H9 (cell line): ENCODE measurements at regions not wholly inside any gene's neighbourhood (a gene's known extent, or its start where the extent isn't known, plus 50 kb on each side); places are given as distances from the start of the nearest gene placed in this dataset.

Source experiments
- DNase-seq: peaks from one replicate; pipeline ENCODE4 v3.0.0-alpha.2; 2017
- H2AFZ ChIP-seq: one replicate; pipeline ENCODE4 v1.6.1; 2013; ENCODE audit warnings: mild to moderate bottlenecking, low read length, control low read depth, moderate library complexity
- H2AK5ac ChIP-seq: 2 replicates; pipeline ENCODE4 v1.6.1; 2013; ENCODE audit warnings: low read length, control low read depth, mixed read lengths; ENCODE audit not compliant: insufficient read length
- H2BK120ac ChIP-seq: one replicate; pipeline ENCODE4 v1.6.1; 2013; ENCODE audit warnings: low read depth, mild to moderate bottlenecking, low read length, control low read depth, inconsistent platforms; ENCODE audit not compliant: poor library complexity, severe bottlenecking
- H2BK12ac ChIP-seq: 2 replicates; pipeline ENCODE4 v1.6.1; 2013; ENCODE audit warnings: low read length, control low read depth, mixed read lengths, low read depth; ENCODE audit not compliant: insufficient read length
- H2BK15ac ChIP-seq: 2 replicates; pipeline ENCODE4 v1.6.1; 2013; ENCODE audit warnings: low read depth, low read length, control low read depth
- H2BK20ac ChIP-seq: one replicate; pipeline ENCODE4 v1.6.1; 2013; ENCODE audit warnings: low read depth, mild to moderate bottlenecking, low read length, control low read depth, inconsistent platforms; ENCODE audit not compliant: poor library complexity, severe bottlenecking
- H2BK5ac ChIP-seq: 2 replicates; pipeline ENCODE4 v1.6.1; 2013; ENCODE audit warnings: low read length, control low read depth, mixed read lengths; ENCODE audit not compliant: insufficient read length
- H3K14ac ChIP-seq: 2 replicates; pipeline ENCODE4 v1.6.1; 2013; ENCODE audit warnings: low read length, control low read depth; ENCODE audit not compliant: insufficient read depth
- H3K18ac ChIP-seq: 2 replicates; pipeline ENCODE4 v1.6.1; 2013; ENCODE audit warnings: low read depth, mild to moderate bottlenecking, mixed read lengths, low read length, control low read depth; ENCODE audit not compliant: insufficient read length
- H3K23ac ChIP-seq: 2 replicates; pipeline ENCODE4 v1.6.1; 2013; ENCODE audit warnings: low read length, control low read depth, mixed read lengths, low read depth; ENCODE audit not compliant: insufficient read length
- H3K23me2 ChIP-seq: 2 replicates; pipeline ENCODE4 v1.6.1; 2013; ENCODE audit warnings: low read depth, mild to moderate bottlenecking, mixed read lengths, low read length, control low read depth; ENCODE audit not compliant: insufficient read length, poor library complexity, severe bottlenecking
- H3K27ac ChIP-seq: 2 replicates; pipeline ENCODE4 v1.5.1; 2013; ENCODE audit warnings: low read length, control low read depth, mixed read lengths, low read depth; ENCODE audit not compliant: insufficient read length
- H3K27me3 ChIP-seq: 2 replicates; pipeline ENCODE4 v1.6.1; 2013; ENCODE audit warnings: low read length, control low read depth, inconsistent platforms; ENCODE audit not compliant: insufficient read depth
- H3K4ac ChIP-seq: 2 replicates; pipeline ENCODE4 v1.6.1; 2013; ENCODE audit warnings: low read depth, mild to moderate bottlenecking, control low read depth, inconsistent platforms, low read length, moderate library complexity
- H3K4me1 ChIP-seq: 2 replicates; pipeline ENCODE4 v1.6.1; 2013; ENCODE audit warnings: low read length, control low read depth, inconsistent platforms; ENCODE audit not compliant: insufficient read depth
- H3K4me2 ChIP-seq: 2 replicates; pipeline ENCODE4 v1.6.1; 2013; ENCODE audit warnings: low read length, control low read depth, mixed read lengths; ENCODE audit not compliant: insufficient read length, insufficient read depth
- H3K56ac ChIP-seq: 2 replicates; pipeline ENCODE4 v1.6.1; 2013; ENCODE audit warnings: low read depth, mild to moderate bottlenecking, mixed read lengths, low read length, control low read depth; ENCODE audit not compliant: insufficient read length
- H3K79me1 ChIP-seq: 2 replicates; pipeline ENCODE4 v1.6.1; 2013; ENCODE audit warnings: low read depth, mild to moderate bottlenecking, moderate library complexity, low read length, control low read depth, inconsistent platforms; ENCODE audit not compliant: insufficient read depth, poor library complexity, severe bottlenecking
- H3K79me2 ChIP-seq: 2 replicates; pipeline ENCODE4 v1.6.1; 2013; ENCODE audit warnings: low read length, control low read depth, inconsistent platforms; ENCODE audit not compliant: insufficient read depth
- H3K9ac ChIP-seq: 2 replicates; pipeline ENCODE4 v1.6.1; 2013; ENCODE audit warnings: low read length, control low read depth, mixed read lengths; ENCODE audit not compliant: insufficient read length; ENCODE audit errors: extremely low read depth
- H3K9me3 ChIP-seq: one replicate; pipeline ENCODE4 v1.6.1; 2013; ENCODE audit warnings: low read depth, low read length, inconsistent platforms; ENCODE audit not compliant: control insufficient read depth
- H3T11ph ChIP-seq: one replicate; pipeline ENCODE4 v1.6.1; 2013; ENCODE audit warnings: mild to moderate bottlenecking, low read length, control low read depth, inconsistent platforms
- H4K20me1 ChIP-seq: one replicate; pipeline ENCODE4 v1.6.1; 2013; ENCODE audit not compliant: control insufficient read depth, insufficient read length, insufficient read depth
- H4K5ac ChIP-seq: 2 replicates; pipeline ENCODE4 v1.6.1; 2013; ENCODE audit warnings: low read depth, mild to moderate bottlenecking, mixed read lengths, low read length, control low read depth; ENCODE audit not compliant: insufficient read length
- H4K8ac ChIP-seq: replicated peaks from 2 replicates; pipeline ENCODE4 v1.6.1; 2013; ENCODE audit warnings: low read length, control low read depth, mixed read lengths, low read depth; ENCODE audit not compliant: insufficient read length
- H4K91ac ChIP-seq: 2 replicates; pipeline ENCODE4 v1.6.1; 2013; ENCODE audit warnings: low read depth, mild to moderate bottlenecking, moderate library complexity, mixed read lengths, low read length, control low read depth; ENCODE audit not compliant: insufficient read length
- H3K27ac Mint-ChIP-seq, 3 experiments: 2 replicates in 2 of 3; 3 replicates in 1 of 3; pipeline ENCODE4 v1.8.0; 2020 to 2021; ENCODE audit warnings: mixed read lengths in 3 of 3, mild to moderate bottlenecking in 1 of 3, moderate library complexity in 1 of 3
- H3K27me3 Mint-ChIP-seq: 2 replicates; pipeline ENCODE4 v1.8.0; 2021; ENCODE audit warnings: low read depth, mild to moderate bottlenecking, moderate library complexity, mixed read lengths
- H3K36me3 Mint-ChIP-seq, 3 experiments: 2 replicates in 2 of 3; 3 replicates in 1 of 3; pipeline ENCODE4 v1.8.0; 2020 to 2021; ENCODE audit warnings: low read depth in 3 of 3, mixed read lengths in 3 of 3; ENCODE audit not compliant: insufficient read depth in 1 of 3
- H3K4me1 Mint-ChIP-seq, 2 experiments: 2 replicates each; pipeline ENCODE4 v1.8.0; 2020; ENCODE audit warnings: mixed read lengths in 2 of 2
- H3K4me3 Mint-ChIP-seq, 2 experiments: 2 replicates in 1 of 2; 3 replicates in 1 of 2; pipeline ENCODE4 v1.8.0; 2020 to 2021; ENCODE audit warnings: mild to moderate bottlenecking in 2 of 2, mixed read lengths in 2 of 2, moderate library complexity in 1 of 2
- H3K9me3 Mint-ChIP-seq, 2 experiments: 2 replicates in 1 of 2; 3 replicates in 1 of 2; pipeline ENCODE4 v1.8.0; 2020; ENCODE audit warnings: mild to moderate bottlenecking in 2 of 2, mixed read lengths in 2 of 2, moderate library complexity in 1 of 2
- CTCF ChIP-seq: fragments of 200-600 bp; sonication (generic); conservative IDR thresholded peaks from 3 replicates; pipeline ENCODE4 v1.8.0; 2021; ENCODE audit warnings: antibody characterized with exemption, mild to moderate bottlenecking
- WGBS: extraction: QIAGEN DNeasy Blood & Tissue Kit; methylation state at CpG from one replicate; pipeline ENCODE4 v1.1.7; 2013; ENCODE audit warnings: missing lambda C conversion rate, low lambda C conversion rate, mixed read lengths; ENCODE audit not compliant: insufficient read length; ENCODE audit errors: extremely low coverage; 5-methylcytosine and 5-hydroxymethylcytosine counted together

DNA sequence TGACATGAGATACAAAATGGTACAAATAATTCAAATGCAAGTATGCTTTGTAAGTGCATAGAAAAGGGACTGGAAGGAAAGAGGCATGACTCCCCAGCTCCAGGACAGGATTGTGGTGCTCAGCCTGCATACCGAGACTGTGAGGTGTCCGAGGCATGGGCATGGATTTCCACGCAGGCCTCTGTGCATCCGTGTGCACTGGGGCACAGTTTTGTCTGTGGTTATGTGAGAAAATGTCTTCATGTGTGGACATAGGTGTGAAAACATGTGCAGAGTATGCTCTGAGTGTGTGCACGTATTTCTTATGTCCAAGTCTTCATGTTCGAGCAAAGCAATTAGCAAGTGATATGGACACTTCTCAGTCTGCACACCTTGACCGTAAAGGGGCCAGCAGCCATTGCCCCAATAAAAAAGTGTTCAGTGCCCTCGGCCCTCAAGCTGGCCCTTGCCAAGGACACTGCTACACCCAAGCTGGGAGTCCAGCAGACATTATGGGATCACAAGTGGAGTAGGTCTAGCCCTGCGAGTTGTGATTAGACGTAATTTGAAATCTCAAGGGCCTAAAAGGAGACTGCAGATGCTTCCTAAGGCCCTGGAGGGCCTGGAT lies 120.7 kb downstream of the CYP26B1 start:
- no CpG with 5 or more reads among the region's 10 CpGs for WGBS
- no peaks in the 10 kb centered on the region for H3K79me1 ChIP-seq
- H3K56ac ChIP-seq, result no peak overlapping the region
- H2AFZ ChIP-seq, result no peak overlapping the region
- no peaks in the 10 kb centered on the region for H3K79me2 ChIP-seq
- no peak overlapping the region for H2AK5ac ChIP-seq
- no peak overlapping the region for H3K18ac ChIP-seq
- no peak overlapping the region for H3K4ac ChIP-seq
- H3K9ac ChIP-seq, result no peak overlapping the region
- DNase-seq, result peak; percentile 8
- H3K27ac ChIP-seq, result no peak overlapping the region
- H3K4me3 Mint-ChIP-seq, result no peak overlapping the region
- H4K20me1 ChIP-seq, result no peaks in the 10 kb centered on the region
- H3K4me1 Mint-ChIP-seq, result peaks cover 3 to 10% of the 10 kb centered on the region in 2 experiments; a peak in 3 of 4 replicates
- H3K4me2 ChIP-seq, result no peak overlapping the region
- H4K5ac ChIP-seq, result no peak overlapping the region
- no peak overlapping the region for H3T11ph ChIP-seq
- H3K14ac ChIP-seq, result no peak overlapping the region
- peaks cover 0 to 4% (median 0%) of the 10 kb centered on the region in 3 experiments; a peak in 2 of 7 replicates for H3K36me3 Mint-ChIP-seq
- no peak overlapping the region for H2BK120ac ChIP-seq
- no peak overlapping the region for H4K91ac ChIP-seq
- peaks cover 5% of the 10 kb centered on the region in 2 experiments; a peak in 4 of 5 replicates for H3K9me3 Mint-ChIP-seq
- no peak overlapping the region for H2BK5ac ChIP-seq
- H2BK20ac ChIP-seq, result no peak overlapping the region
- H3K27ac Mint-ChIP-seq, result no peak overlapping the region
- H2BK15ac ChIP-seq, result no peak overlapping the region
- no peaks in the 10 kb centered on the region for H3K9me3 ChIP-seq
- H3K27me3 Mint-ChIP-seq, result no peaks in the 10 kb centered on the region
- H3K4me1 ChIP-seq, result no peaks in the 10 kb centered on the region
- no peak overlapping the region for H4K8ac ChIP-seq
- no peak overlapping the region for H3K23ac ChIP-seq
- H2BK12ac ChIP-seq, result no peak overlapping the region
- no peaks in the 10 kb centered on the region for H3K27me3 ChIP-seq
- TF ChIP-seq CTCF, result no peak
- no peaks in the 10 kb centered on the region for H3K23me2 ChIP-seq
